Upper lobe of right lung (tissue), 1 donor: ENCODE measurements at regions not wholly inside any gene's neighbourhood (a gene's known extent, or its start where the extent isn't known, plus 50 kb on each side); places are given as distances from the start of the nearest gene placed in this dataset.

Source experiments
- ATAC-seq: fragments of 200-7000 bp; cut with Tn5 transposase; one replicate; pipeline ENCODE4 v1.9.1; 2020; ENCODE audit warnings: mild to moderate bottlenecking, moderate library complexity
- DNase-seq: peaks from one replicate; pipeline ENCODE4 v3.0.0-alpha.2; 2020
- H3K27ac ChIP-seq: fragments of 200-600 bp; one replicate; pipeline ENCODE4 v1.8.0; 2022
- H3K27me3 ChIP-seq: fragments of 200-600 bp; one replicate; pipeline ENCODE4 v1.8.0; 2022; ENCODE audit warnings: mild to moderate bottlenecking
- H3K36me3 ChIP-seq: fragments of 200-600 bp; one replicate; pipeline ENCODE4 v1.8.0; 2022
- H3K4me1 ChIP-seq: fragments of 200-600 bp; one replicate; pipeline ENCODE4 v1.8.0; 2022
- H3K4me3 ChIP-seq: fragments of 200-600 bp; one replicate; pipeline ENCODE4 v1.8.0; 2022; ENCODE audit warnings: mild to moderate bottlenecking
- H3K9me3 ChIP-seq: fragments of 200-600 bp; one replicate; pipeline ENCODE4 v1.8.0; 2022
- CTCF ChIP-seq: fragments of 200-600 bp; IDR thresholded peaks from one replicate; pipeline ENCODE4 v1.8.0; 2022; ENCODE audit warnings: antibody characterized with exemption
- intact Hi-C: fragments of 100-400 bp; cut with DNase I; formaldehyde crosslinking; loops from one replicate; pipeline ENCODE4 v1.11.0; 2022
- donor health status: DM: no; HTN: yes; CAD: no; lungs with severe emphysema.

DNA sequence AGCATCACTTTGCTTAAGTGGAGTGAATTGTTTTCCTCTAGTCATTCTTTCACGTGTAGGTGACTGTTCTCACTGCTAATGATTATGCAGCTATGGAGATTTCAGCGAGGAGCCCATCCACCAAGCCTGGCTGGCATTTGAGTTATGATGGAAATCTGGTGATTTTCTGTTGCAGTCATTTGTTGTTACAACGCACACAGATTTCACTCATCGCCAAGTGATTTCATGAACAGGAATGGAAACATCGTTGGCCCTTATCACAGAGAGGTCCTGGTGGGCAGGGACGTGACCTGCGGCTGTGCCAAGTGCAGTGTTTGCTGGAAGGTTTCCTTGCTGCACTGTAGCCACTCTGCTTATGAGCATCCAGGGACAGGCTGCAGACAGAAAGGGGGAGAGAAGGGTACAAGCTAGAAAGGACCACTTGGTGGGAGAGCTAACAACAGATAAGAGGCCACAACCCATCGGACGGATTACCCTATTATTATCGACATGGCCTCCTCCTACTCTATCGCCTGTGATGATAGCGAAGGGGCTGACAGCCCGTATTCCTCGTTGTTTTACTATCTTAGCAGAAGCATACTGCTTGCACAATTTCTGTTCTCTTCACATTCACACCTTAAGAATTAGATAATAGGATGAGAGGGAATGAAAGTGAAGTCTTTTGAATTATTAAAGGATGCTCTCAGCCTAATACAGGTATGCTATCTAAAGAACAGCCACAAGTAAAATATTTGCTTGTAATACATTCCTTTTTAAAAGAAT, 99.0 kb upstream of the PITRM1 start:
- no peak overlapping the region for H3K27ac ChIP-seq
- H3K27me3 ChIP-seq, result no peaks in the 10 kb centered on the region

DNA sequence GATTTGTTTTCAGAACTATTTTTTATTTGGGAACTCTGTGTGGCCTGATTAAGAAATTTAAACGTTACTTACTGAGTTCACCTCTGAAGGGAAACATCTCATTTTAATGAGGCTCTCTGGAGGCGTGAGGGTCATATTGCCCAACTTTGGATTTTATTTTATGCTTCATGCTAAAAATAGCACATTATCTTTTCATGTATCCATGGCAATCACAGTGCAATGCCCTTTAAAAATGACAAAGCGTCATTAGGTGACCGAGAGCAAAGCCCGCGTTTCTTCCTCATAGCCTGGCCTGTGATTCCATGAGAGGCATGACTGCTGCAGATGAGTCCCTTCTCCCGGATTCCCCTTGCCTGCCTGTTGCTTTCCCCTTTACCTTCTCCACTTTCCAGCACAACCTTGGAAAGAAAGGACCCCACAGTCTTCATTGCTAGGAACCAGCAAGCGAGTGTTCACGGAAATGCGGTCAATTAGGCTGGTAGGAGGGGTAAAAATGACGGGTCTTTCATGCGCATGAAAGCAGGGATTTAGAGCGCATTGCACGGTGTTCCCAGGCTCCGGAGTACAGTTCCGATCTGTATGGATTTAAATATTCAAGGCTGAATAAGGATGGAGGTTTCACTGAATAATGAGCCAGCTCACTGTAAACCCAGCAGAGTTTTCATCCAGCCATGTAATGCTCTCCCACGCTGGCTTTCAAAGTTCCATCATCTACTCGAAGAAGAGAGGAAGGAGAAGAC, 98.2 kb upstream of the PITRM1 start:
- TF ChIP-seq CTCF, result no peak
- DNase-seq (no peak), ATAC-seq (no peak)
- Histone ChIP-seq H3K36me3 (no peaks in the 10 kb centered on the region), H3K4me1 (no peaks in the 10 kb centered on the region), H3K9me3 (no peaks in the 10 kb centered on the region), H3K4me3 (no peak overlapping the region), H3K27me3 (no peaks in the 10 kb centered on the region), H3K27ac (no peak overlapping the region)
- intact Hi-C loops, result no loop called here

More for the DNA sequence above, 99.0 kb upstream of the PITRM1 start:
- Histone ChIP-seq H3K4me1 (no peaks in the 10 kb centered on the region), H3K4me3 (no peak overlapping the region), H3K9me3 (no peaks in the 10 kb centered on the region), H3K36me3 (no peaks in the 10 kb centered on the region)
- no peak for ATAC-seq
- no peak for TF ChIP-seq CTCF
- intact Hi-C loops, result no loop called here
- no peak for DNase-seq

DNA sequence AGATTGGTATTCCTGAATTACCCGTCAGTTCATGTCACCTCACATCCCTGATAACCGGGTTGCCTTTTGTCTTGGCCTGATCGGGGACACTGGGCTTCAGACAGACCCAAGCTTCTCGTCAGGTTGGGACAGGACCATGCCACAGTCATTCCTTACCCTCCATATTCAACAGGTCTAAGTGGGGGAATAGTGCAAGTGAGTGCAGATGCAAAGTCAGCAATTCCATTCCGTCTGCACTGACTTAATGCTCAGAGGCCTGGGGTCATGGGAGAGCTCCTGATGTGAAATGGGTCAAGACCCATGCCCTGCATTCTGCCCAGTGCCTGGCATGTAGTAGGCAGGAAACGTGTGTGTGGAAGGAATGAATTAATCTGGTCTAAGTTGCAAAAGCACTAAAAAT, 95.4 kb upstream of the PITRM1 start:
- Histone ChIP-seq H3K9me3 (no peaks in the 10 kb centered on the region), H3K4me3 (no peak overlapping the region), H3K4me1 (peaks cover 12% of the 10 kb centered on the region), H3K36me3 (no peaks in the 10 kb centered on the region), H3K27ac (no peak overlapping the region), H3K27me3 (no peaks in the 10 kb centered on the region)
- no peak for DNase-seq
- TF ChIP-seq CTCF, result no peak
- no peak for ATAC-seq
- intact Hi-C loops, result no loop called here

DNA sequence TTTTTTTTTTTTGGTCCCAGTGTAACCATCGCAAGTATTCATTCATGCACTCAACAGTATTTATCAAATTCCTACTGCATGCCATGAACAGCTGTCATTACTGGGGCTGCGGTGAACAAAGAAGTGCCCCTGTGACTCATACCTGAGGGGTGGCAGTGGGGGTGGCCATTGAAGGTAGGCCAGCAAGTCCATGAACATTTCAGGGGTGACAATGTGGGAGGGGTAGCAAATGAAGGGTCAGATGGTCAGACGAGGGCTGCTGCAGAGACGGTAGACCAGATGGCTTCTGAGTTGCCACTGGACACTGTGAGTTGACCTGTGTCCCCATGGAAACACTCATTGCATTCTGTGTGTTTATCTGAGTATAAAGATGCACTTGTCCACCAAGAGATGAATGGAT, 92.5 kb upstream of the PITRM1 start:
- peaks cover 12% of the 10 kb centered on the region for H3K4me1 ChIP-seq
- DNase-seq (no peak), ATAC-seq (peak; percentile 31)
- H3K27me3 ChIP-seq, result no peaks in the 10 kb centered on the region
- intact Hi-C loops, result no loop called here
- no peak overlapping the region for H3K4me3 ChIP-seq
- H3K9me3 ChIP-seq, result no peaks in the 10 kb centered on the region
- no peak for TF ChIP-seq CTCF
- H3K27ac ChIP-seq, result no peak overlapping the region
- no peaks in the 10 kb centered on the region for H3K36me3 ChIP-seq

DNA sequence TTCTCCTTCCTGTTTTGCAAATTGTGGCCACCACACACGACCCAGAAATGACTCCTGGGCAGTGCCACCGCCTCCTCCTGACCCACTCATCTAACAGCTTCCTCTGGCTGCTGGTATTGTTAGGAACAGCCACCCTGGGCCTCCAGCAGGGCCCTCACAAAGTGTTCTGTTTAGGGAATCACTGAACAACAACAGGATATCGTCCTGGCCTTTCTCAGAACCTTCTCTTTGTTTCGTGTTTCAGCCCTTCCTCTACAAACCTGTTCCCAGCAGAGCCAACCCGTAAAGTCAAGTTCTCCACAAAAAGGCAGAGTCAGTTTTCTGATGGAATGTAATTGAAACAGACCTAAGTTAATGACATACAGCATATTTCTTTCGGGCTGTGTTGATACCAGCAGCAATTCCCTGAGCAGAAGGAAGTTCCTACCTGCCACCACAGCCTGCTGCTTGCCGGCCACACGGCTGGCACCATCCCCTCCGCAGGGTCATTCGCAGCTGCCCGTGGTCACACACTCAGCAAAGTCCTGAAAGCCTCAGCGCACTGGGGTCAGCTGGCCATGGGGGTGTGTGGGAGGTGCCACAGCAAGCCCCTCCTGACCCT, 91.7 kb upstream of the PITRM1 start:
- H3K27me3 ChIP-seq, result no peaks in the 10 kb centered on the region
- H3K9me3 ChIP-seq, result no peaks in the 10 kb centered on the region
- peak; percentile 86 for ATAC-seq
- peaks cover 12% of the 10 kb centered on the region for H3K4me1 ChIP-seq
- TF ChIP-seq CTCF, result no peak
- no peak for DNase-seq
- H3K27ac ChIP-seq, result peak overlapping the region; percentile 71
- H3K36me3 ChIP-seq, result no peaks in the 10 kb centered on the region
- no peak overlapping the region for H3K4me3 ChIP-seq
- intact Hi-C loops, result no loop called here
